ENCODE measurements at regions not wholly inside any gene's neighbourhood (a gene's known extent, or its start where the extent isn't known, plus 50 kb on each side); places are given as distances from the start of the nearest gene placed in this dataset.

DNA sequence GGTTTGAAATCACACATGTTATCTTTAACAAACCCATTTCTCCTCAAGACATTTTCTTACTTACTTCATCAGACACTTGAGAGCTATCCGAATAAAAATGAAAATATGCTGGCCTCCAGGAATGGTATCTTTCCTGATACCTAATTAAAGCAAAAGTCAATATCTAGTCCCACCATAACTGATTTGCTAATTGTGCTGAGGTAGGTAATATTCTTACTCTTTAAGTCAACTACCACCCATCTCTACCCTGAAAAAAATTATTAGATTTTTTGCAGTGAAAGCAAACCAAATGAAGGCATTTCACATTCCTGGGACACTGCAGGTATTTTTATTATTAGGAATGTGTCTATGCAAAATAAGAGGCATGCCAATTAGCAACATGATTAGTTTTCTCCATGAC lies 175.8 kb downstream of the QDPR start:
- intact Hi-C loops (cut with micrococcal nuclease): loop anchor here (1.0 to 10.0 kb wide), 6 partner anchors 12 to 1561 kb away; partner anchors contain the start of genes CD38, DCAF16, LAP3 and LCORL
- ChIA-PET POLR2A (no interaction called here), CTCF (interaction anchor here (0.6 to 2.8 kb wide), 3 partner anchors 12 to 700 kb away, joined by 3 to 10 read pairs (median 3); no protein-coding TSS in a partner anchor)
- no peak for DNase-seq
- Mint-ChIP-seq H3K27ac (peak overlapping the region; percentile 75), H3K27me3 (no peaks in the 10 kb centered on the region), H3K36me3 (no peaks in the 10 kb centered on the region), H3K4me1 (ENCODE audit: low read depth) (peaks cover 33% of the 10 kb centered on the region), H3K4me3 (peak overlapping the region; percentile 44), H3K9me3 (no peaks in the 10 kb centered on the region)

DNA sequence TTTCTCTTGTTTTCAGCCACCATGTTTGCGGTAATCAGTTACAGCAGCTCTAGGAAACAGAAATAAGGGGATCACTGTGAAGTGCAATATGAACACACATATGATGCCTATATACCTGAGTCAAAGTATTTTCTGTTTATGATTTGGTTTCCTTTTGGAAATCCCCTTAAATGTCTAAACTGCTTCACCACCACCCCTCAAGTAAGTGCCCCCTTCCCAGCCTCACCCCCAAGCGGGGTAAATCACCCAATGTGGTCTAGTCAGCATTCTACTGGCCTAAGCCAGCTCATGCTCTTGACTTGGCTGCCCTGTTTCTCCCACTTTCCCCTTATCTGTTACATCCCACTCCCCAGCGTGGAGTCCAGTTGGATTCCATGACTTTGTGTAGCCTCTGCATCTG lies 176.5 kb downstream of the QDPR start:
- Mint-ChIP-seq H3K9me3 (no peaks in the 10 kb centered on the region), H3K4me1 (ENCODE audit: low read depth) (peaks cover 33% of the 10 kb centered on the region), H3K27me3 (no peaks in the 10 kb centered on the region), H3K27ac (peak overlapping the region; percentile 75), H3K36me3 (no peaks in the 10 kb centered on the region), H3K4me3 (no peak overlapping the region)
- peak; percentile 49 for DNase-seq
- intact Hi-C loops (cut with micrococcal nuclease): loop anchor here (5.0 to 10.0 kb wide), 2 partner anchors 687 to 1561 kb away; partner anchors contain the start of genes CD38 and LCORL
- POLR2A ChIA-PET: no interaction called here
- CTCF ChIA-PET: interaction anchor here (0.6 kb wide), 1 partner anchor 701 kb away, joined by 3 read pairs; no protein-coding TSS in a partner anchor

- Mint-ChIP-seq H3K27me3 (no peaks in the 10 kb centered on the region), H3K4me1 (ENCODE audit: low read depth) (peaks cover 28% of the 10 kb centered on the region), H3K27ac (no peak overlapping the region), H3K4me3 (no peak overlapping the region), H3K36me3 (no peaks in the 10 kb centered on the region), H3K9me3 (no peaks in the 10 kb centered on the region)
- POLR2A ChIA-PET: no interaction called here
- DNase-seq: no peak
- CTCF ChIA-PET: no interaction called here
- intact Hi-C loops (cut with micrococcal nuclease): loop anchor here (10.0 kb wide), 1 partner anchor 1558 kb away; the partner anchor contains the start of gene CD38
Observed at GRCh38 chr4:17332478-17332877, 179.4 kb downstream of the QDPR start.

GRCh38 chr4:17329046-17329445 lies 182.8 kb downstream of the QDPR start:
- Mint-ChIP-seq H3K27ac (no peak overlapping the region), H3K4me1 (ENCODE audit: low read depth) (peaks cover 8% of the 10 kb centered on the region), H3K9me3 (no peaks in the 10 kb centered on the region), H3K27me3 (no peaks in the 10 kb centered on the region), H3K36me3 (no peaks in the 10 kb centered on the region), H3K4me3 (no peak overlapping the region)
- DNase-seq: no peak
- ChIA-PET CTCF (interaction anchor here (0.5 to 1.2 kb wide), 3 partner anchors 10 to 974 kb away, joined by 3 to 7 read pairs (median 3); no protein-coding TSS in a partner anchor), POLR2A (no interaction called here)
- intact Hi-C loops (cut with micrococcal nuclease): no loop called here

- Mint-ChIP-seq H3K4me3 (no peak overlapping the region), H3K27me3 (no peaks in the 10 kb centered on the region), H3K27ac (no peak overlapping the region), H3K36me3 (no peaks in the 10 kb centered on the region), H3K9me3 (no peaks in the 10 kb centered on the region), H3K4me1 (ENCODE audit: low read depth) (peaks cover 9% of the 10 kb centered on the region)
- ChIA-PET POLR2A (no interaction called here), CTCF (interaction anchor here (1.2 kb wide), 2 partner anchors 9 to 411 kb away, joined by 3 to 7 read pairs; no protein-coding TSS in a partner anchor)
- intact Hi-C loops (cut with micrococcal nuclease): no loop called here
- DNase-seq: no peak
Observed at GRCh38 chr4:17328141-17328815, 183.6 kb downstream of the QDPR start.

DNA sequence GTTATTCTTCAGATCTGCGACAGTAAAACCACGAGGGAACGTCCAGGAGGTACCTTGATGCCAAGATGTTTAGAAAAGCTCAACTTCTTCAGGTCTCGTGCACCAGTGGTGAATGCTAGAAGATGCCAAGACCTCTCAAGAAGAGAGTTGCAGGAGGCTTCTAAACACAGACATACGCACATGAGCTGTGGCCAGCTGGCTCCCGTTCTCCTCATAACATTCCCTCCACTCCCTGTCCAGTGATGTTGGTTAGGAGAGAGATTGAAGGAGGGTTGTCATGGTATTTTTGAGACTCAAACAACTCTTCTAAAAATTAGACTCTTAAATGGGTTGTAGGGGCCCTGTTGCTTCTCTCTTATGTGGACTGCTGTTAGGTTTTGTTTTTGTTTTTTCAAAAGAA lies 184.3 kb downstream of the QDPR start:
- Mint-ChIP-seq H3K9me3 (no peaks in the 10 kb centered on the region), H3K36me3 (no peaks in the 10 kb centered on the region), H3K4me3 (no peak overlapping the region), H3K27ac (no peak overlapping the region), H3K4me1 (ENCODE audit: low read depth) (peaks cover 9% of the 10 kb centered on the region), H3K27me3 (no peaks in the 10 kb centered on the region)
- POLR2A ChIA-PET: no interaction called here
- no peak for DNase-seq
- intact Hi-C loops (cut with micrococcal nuclease): no loop called here
- CTCF ChIA-PET: no interaction called here

DNA sequence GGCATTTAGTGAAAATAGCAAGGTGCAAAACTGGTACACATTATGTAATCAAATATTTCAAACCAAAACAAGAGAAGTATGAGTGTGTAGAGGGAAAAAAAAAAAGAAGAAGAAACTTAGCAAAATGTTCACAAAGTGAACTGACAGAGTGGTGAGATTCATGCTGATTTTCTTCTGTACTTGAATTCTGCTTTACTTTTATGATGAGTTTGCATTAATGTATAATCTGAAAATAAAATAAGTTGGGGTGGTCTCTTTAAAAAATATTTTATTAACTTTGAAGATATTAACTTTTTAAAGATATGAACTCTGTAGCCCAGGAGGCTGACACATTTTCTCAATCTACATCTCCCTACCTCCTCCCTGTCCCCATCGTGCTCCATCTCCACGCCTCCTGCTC lies 185.1 kb downstream of the QDPR start:
- H3K4me1 Mint-ChIP-seq (ENCODE audit: low read depth): peaks cover 9% of the 10 kb centered on the region
- no peak for DNase-seq
- no peak overlapping the region for H3K4me3 Mint-ChIP-seq
- ChIA-PET POLR2A (no interaction called here), CTCF (no interaction called here)
- H3K27ac Mint-ChIP-seq: no peak overlapping the region
- no peaks in the 10 kb centered on the region for H3K9me3 Mint-ChIP-seq
- H3K27me3 Mint-ChIP-seq: no peaks in the 10 kb centered on the region
- intact Hi-C loops (cut with micrococcal nuclease): no loop called here
- H3K36me3 Mint-ChIP-seq: no peaks in the 10 kb centered on the region

DNA sequence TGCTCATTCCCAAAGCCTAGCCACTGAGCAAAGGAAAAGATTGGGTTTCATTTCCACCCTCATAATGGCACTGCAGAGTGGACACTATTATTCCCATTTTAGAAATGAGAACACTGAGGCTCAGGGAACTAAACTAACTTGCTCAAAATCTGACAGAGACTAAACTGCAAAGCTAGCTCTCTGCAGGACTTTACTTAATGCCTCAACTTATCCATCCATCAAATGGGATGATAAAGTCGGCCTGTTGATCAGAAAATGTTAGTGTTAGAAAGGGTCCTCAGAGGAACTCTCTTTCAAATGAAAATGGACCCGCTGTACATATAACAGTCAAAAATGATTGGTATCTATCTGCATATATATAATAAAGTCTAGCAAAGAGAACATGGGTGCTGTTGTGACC lies 186.8 kb downstream of the QDPR start:
- ChIA-PET CTCF (interaction anchor here (0.7 to 2.7 kb wide), 10 partner anchors 12 to 531 kb away, joined by 3 to 10 read pairs (median 4); no protein-coding TSS in a partner anchor), POLR2A (no interaction called here)
- Mint-ChIP-seq H3K9me3 (no peaks in the 10 kb centered on the region), H3K4me1 (ENCODE audit: low read depth) (peaks cover 9% of the 10 kb centered on the region), H3K27me3 (no peaks in the 10 kb centered on the region), H3K36me3 (no peaks in the 10 kb centered on the region), H3K4me3 (no peak overlapping the region), H3K27ac (no peak overlapping the region)
- intact Hi-C loops (cut with micrococcal nuclease): loop anchor here (2.0 kb wide), 2 partner anchors 408 to 530 kb away; no protein-coding TSS in a partner anchor
- no peak for DNase-seq

DNA sequence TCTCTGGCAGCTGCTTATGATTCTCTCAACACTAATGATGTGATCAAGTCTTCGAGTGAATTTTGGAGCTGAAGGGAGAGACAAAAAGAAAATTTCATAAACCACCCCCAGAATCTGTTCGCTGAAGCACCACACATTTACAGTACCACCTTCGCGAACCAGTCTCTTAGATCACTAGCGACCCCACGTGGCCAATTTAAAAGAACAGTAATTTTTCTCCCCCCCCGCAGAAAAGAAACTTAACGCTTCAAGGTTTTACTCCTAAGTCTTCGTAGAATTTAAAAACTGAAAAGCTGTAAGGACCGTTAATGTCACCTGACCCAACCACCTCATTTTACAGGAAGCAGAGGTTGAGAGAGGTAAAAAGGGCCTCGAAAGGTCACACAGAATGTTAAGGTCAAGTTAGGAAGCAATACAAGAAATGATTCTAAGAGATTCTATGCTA lies 187.5 kb downstream of the QDPR start:
- ChIA-PET POLR2A (no interaction called here), CTCF (interaction anchor here (0.7 to 2.7 kb wide), 18 partner anchors 9 to 692 kb away, joined by 3 to 10 read pairs (median 4); no protein-coding TSS in a partner anchor)
- Mint-ChIP-seq H3K4me3 (no peak overlapping the region), H3K4me1 (ENCODE audit: low read depth) (peaks cover 9% of the 10 kb centered on the region), H3K27ac (no peak overlapping the region), H3K36me3 (no peaks in the 10 kb centered on the region), H3K27me3 (no peaks in the 10 kb centered on the region), H3K9me3 (peaks cover 2% of the 10 kb centered on the region)
- intact Hi-C loops (cut with micrococcal nuclease): loop anchor here (1.0 to 2.0 kb wide), 5 partner anchors 12 to 1034 kb away; no protein-coding TSS in a partner anchor
- peak; percentile 59 for DNase-seq

DNA sequence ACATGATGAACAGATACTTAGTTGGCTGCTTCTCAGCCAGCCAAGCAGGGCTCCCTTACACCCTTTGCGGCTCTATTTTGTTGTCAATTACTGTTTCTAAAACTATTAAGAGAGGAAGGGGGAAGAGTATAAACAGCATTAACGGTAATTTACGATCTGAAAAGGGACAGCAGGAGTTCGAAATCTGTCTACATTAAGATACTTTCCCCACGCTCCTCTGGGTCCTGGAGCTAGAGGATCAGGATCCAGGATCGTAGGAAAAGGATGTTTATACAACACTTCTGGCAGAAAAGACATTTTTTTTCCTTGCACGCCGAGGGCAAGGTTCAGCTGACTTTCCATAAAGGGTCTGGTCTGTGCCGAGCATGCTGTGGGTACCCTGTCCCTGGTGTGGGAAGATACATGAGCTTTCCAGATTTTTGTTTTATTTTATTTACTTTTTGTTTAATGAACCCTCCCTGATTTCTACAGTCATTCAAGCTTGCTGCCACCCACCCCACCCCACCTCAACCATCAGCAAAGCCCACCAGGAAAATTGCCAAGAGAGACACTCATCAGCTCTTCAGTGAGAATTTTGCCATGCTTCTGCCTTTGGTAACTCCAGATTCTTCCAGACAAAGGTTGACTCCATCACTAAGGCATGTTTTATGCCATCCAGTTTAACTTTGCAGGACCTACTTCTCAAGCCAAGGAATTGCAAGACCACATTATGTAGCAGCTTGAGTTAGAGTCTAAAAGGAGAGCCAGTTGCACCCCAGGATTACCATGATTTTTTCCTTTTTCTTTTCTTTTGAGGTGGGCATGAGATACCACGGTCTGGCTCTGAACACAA lies 188.1 kb downstream of the QDPR start:
- Mint-ChIP-seq H3K27me3 (no peaks in the 10 kb centered on the region), H3K4me3 (no peak overlapping the region), H3K36me3 (no peaks in the 10 kb centered on the region), H3K27ac (no peak overlapping the region), H3K9me3 (peaks cover 2% of the 10 kb centered on the region), H3K4me1 (ENCODE audit: low read depth) (peaks cover 9% of the 10 kb centered on the region)
- DNase-seq: no peak
- intact Hi-C loops (cut with micrococcal nuclease): loop anchor here (1.0 to 2.0 kb wide), 5 partner anchors 13 to 1033 kb away; no protein-coding TSS in a partner anchor
- ChIA-PET POLR2A (no interaction called here), CTCF (interaction anchor here (0.7 to 2.7 kb wide), 22 partner anchors 10 to 1033 kb away, joined by 3 to 10 read pairs (median 4); no protein-coding TSS in a partner anchor)

DNA sequence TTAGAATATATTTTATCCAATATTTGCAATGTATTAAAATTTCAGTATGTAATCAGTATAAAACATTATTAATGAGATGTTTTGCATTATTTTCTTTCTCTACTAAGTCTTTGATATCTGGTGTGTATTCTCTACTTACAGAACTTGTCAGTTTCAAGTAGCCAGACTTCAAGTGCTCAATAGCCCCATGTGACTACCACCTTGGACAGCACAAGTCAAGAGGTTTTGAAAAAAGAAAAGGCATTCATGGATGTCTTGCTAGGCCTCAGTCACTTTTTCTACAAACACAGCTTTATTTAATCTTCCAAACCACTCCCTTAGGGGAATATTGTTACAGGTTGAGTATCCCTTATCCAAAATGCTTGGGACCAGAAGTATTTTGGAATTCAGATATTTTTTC lies 189.4 kb downstream of the QDPR start:
- Mint-ChIP-seq H3K4me3 (no peak overlapping the region), H3K9me3 (peaks cover 2% of the 10 kb centered on the region), H3K4me1 (ENCODE audit: low read depth) (peaks cover 9% of the 10 kb centered on the region), H3K27ac (no peak overlapping the region), H3K36me3 (no peaks in the 10 kb centered on the region), H3K27me3 (no peaks in the 10 kb centered on the region)
- intact Hi-C loops (cut with micrococcal nuclease): no loop called here
- ChIA-PET CTCF (interaction anchor here (1.2 to 2.0 kb wide), 3 partner anchors 150 to 1032 kb away, joined by 4 to 7 read pairs (median 4); no protein-coding TSS in a partner anchor), POLR2A (no interaction called here)
- no peak for DNase-seq

DNA sequence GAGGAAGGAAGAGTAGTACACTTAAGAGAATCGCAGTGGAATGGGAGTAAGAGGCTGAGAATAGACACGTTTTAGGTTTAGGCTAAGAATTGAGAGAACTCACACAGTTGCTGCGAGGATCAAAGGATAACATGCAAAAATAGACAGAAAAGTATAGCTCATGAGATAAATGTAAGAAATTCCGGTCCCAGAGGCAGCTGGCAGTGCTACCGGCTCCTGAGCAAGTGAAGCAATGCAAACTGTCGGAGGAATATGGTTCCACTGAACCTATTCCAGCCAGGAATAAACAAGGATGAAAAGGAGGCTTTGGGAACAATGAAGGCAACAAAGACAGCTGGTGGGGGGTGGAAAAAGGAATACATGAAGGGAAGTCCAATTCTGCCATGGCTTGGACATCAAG lies 191.8 kb downstream of the QDPR start:
- Mint-ChIP-seq H3K27me3 (peaks cover 2% of the 10 kb centered on the region), H3K9me3 (peaks cover 2% of the 10 kb centered on the region), H3K4me3 (no peak overlapping the region), H3K36me3 (no peaks in the 10 kb centered on the region), H3K27ac (no peak overlapping the region), H3K4me1 (ENCODE audit: low read depth) (peaks cover 9% of the 10 kb centered on the region)
- CTCF ChIA-PET: interaction anchor here (1.0 to 1.6 kb wide), 2 partner anchors 127 to 128 kb away, joined by 3 to 4 read pairs; no protein-coding TSS in a partner anchor
- POLR2A ChIA-PET: no interaction called here
- no peak for DNase-seq
- intact Hi-C loops (cut with micrococcal nuclease): no loop called here
